GM12878 (cell line): ENCODE measurements at regions not wholly inside any gene's neighbourhood (a gene's known extent, or its start where the extent isn't known, plus 50 kb on each side); places are given as distances from the start of the nearest gene placed in this dataset.

Experiments
- ATAC-seq: fragments of 200-7000 bp; cut with Tn5 transposase; 3 replicates; pipeline ENCODE4 v1.9.1; 2020; ENCODE audit warnings: mild to moderate bottlenecking, moderate library complexity
- BruUV-seq: library from RNA; stranded (reverse); fragments of 400-500 nt; replicated peaks from 2 replicates; lab custom pipeline; 2021; lab: Mats Ljungman, UMichigan
- CTCF ChIA-PET: fragments of 300-600 bp; sonication (Branson Sonifier 250); formaldehyde crosslinking; extraction: SDS; loops from one replicate; lab custom pipeline; 2021; ENCODE audit warnings: inconsistent platforms; lab: Yijun Ruan, JAX
- POLR2A ChIA-PET: fragments of 350-600 bp; formaldehyde crosslinking; extraction: SDS; loops from one replicate; lab custom pipeline; 2021; ENCODE audit warnings: inconsistent platforms; lab: Charles Lee
- RAD21 ChIA-PET: fragments of 300-600 bp; sonication (Branson Sonifier 250); formaldehyde crosslinking; loops from one replicate; lab custom pipeline; 2023; ENCODE audit warnings: antibody characterized with exemption; ENCODE audit not compliant: unreplicated experiment; lab: Charles Lee
- SMC1A ChIA-PET: fragments of 300-600 bp; sonication (Branson Sonifier 250); formaldehyde crosslinking; loops from one replicate; lab custom pipeline; 2023; ENCODE audit not compliant: unreplicated experiment, uncharacterized antibody; lab: Charles Lee
- DNase-seq: peaks from one replicate; pipeline ENCODE4 v3.0.0-alpha.2; 2011; ENCODE audit warnings: low read depth, low spot score
- FAIRE-seq: peaks from 3 replicates; lab custom pipeline; 2011; peaks lifted over from hg19 to GRCh38; lab: Jason Lieb, UNC
- H2AFZ ChIP-seq: 2 replicates; pipeline ENCODE4 v1.6.0; 2011; ENCODE audit warnings: low read depth, low read length, control low read depth; ENCODE audit not compliant: control insufficient read depth
- H3K27ac ChIP-seq: 2 replicates; pipeline ENCODE4 v1.5.1; 2011; ENCODE audit warnings: control low read depth; ENCODE audit not compliant: control insufficient read depth, insufficient read depth
- H3K27me3 ChIP-seq, 2 experiments: replicated peaks in 1 of 2; 2 replicates each; pipeline versions ENCODE4 v1.6.0 to v1.6.1; 2011; ENCODE audit warnings: low read length in 1 of 2; ENCODE audit not compliant: control insufficient read depth in 2 of 2, insufficient read depth in 2 of 2
- H3K36me3 ChIP-seq, 2 experiments: 2 replicates each; pipeline ENCODE4 v1.5.1; 2011; ENCODE audit warnings: low read length in 1 of 2; ENCODE audit not compliant: control insufficient read depth in 2 of 2, insufficient read depth in 2 of 2
- H3K4me1 ChIP-seq: 2 replicates; pipeline ENCODE4 v1.6.1; 2011; ENCODE audit warnings: mild to moderate bottlenecking, low read length, moderate library complexity, mixed read lengths; ENCODE audit not compliant: control insufficient read depth, insufficient read depth
- H3K4me2 ChIP-seq: 2 replicates; pipeline ENCODE4 v1.6.0; 2011; ENCODE audit warnings: control low read depth; ENCODE audit not compliant: control insufficient read depth, insufficient read depth
- H3K4me3 ChIP-seq: fragments of 200-600 bp; sonication (generic); 2 replicates; pipeline ENCODE4 v1.5.1; 2016
- H3K79me2 ChIP-seq: 2 replicates; pipeline ENCODE4 v1.6.0; 2011; ENCODE audit warnings: low read length; ENCODE audit not compliant: control insufficient read depth, insufficient read depth
- H3K9ac ChIP-seq: 2 replicates; pipeline ENCODE4 v1.8.0; 2011; ENCODE audit warnings: low read length, control low read depth, mixed read lengths; ENCODE audit not compliant: control insufficient read depth, insufficient read depth
- H3K9me3 ChIP-seq: replicated peaks from 3 replicates; pipeline ENCODE4 v1.5.1; 2011; ENCODE audit warnings: mild to moderate bottlenecking, low read length; ENCODE audit not compliant: control insufficient read depth, insufficient read depth
- H4K20me1 ChIP-seq: 2 replicates; pipeline ENCODE4 v1.6.0; 2011; ENCODE audit not compliant: control insufficient read depth, insufficient read depth
- ATF7 ChIP-seq: fragments of 450-650 bp; IDR thresholded peaks from 2 replicates; pipeline ENCODE4 v1.6.1; 2016; ENCODE audit warnings: low read depth, mild to moderate bottlenecking
- ETV6 ChIP-seq, 2 experiments: fragments of 450-650 bp in 1 of 2; IDR thresholded peaks in 1 of 2; conservative IDR thresholded peaks in 1 of 2; 2 replicates each; pipeline ENCODE4 v1.6.1; 2014; ENCODE audit warnings: antibody characterized with exemption in 1 of 2, borderline replicate concordance in 1 of 2, low read depth in 1 of 2, mild to moderate bottlenecking in 1 of 2, moderate library complexity in 1 of 2
- IRF3 ChIP-seq: fragments of 450-650 bp; IDR thresholded peaks from 2 replicates; pipeline ENCODE4 v1.6.1; 2014; ENCODE audit warnings: mild to moderate bottlenecking
- MAX ChIP-seq: IDR thresholded peaks from 2 replicates; pipeline ENCODE4 v1.6.1; 2012; ENCODE audit warnings: low read depth, low read length, improper control_type of control experiment
- MEF2A ChIP-seq: IDR thresholded peaks from 2 replicates; pipeline ENCODE4 v1.6.1; 2011; ENCODE audit warnings: low read depth, mild to moderate bottlenecking, low read length, moderate library complexity; ENCODE audit not compliant: insufficient read depth
- PKNOX1 ChIP-seq: fragments of 450-650 bp; IDR thresholded peaks from 2 replicates; pipeline ENCODE4 v1.6.1; 2016; ENCODE audit warnings: mild to moderate bottlenecking
- POLR2A ChIP-seq: IDR thresholded peaks from 2 replicates; pipeline ENCODE4 v1.6.1; 2011; ENCODE audit warnings: low read depth, mild to moderate bottlenecking, low read length
- RELB ChIP-seq: fragments of 450-650 bp; IDR thresholded peaks from 2 replicates; pipeline ENCODE4 v1.6.1; 2017; ENCODE audit warnings: low read depth, mild to moderate bottlenecking, moderate library complexity
- SREBF2 ChIP-seq: IDR thresholded peaks from 2 replicates; pipeline ENCODE4 v1.6.1; 2012; ENCODE audit warnings: mild to moderate bottlenecking, low read length
- USF1 ChIP-seq: IDR thresholded peaks from 2 replicates; pipeline ENCODE4 v1.6.1; 2011; ENCODE audit warnings: borderline replicate concordance, low read depth, mild to moderate bottlenecking, moderate library complexity, mixed read lengths, low read length; ENCODE audit not compliant: insufficient read depth; ENCODE audit errors: extremely low read length
- ZBTB4 ChIP-seq: fragments of 450-650 bp; formaldehyde crosslinking; IDR thresholded peaks from 2 replicates; pipeline ENCODE4 v1.4.0; 2022; ENCODE audit warnings: mild to moderate bottlenecking, moderate library complexity
- in situ Hi-C: fragments of 300-500 bp; cut with MboI; formaldehyde crosslinking; loops from 9 replicates; pipeline ENCODE4 v1.14.3; 2018; ENCODE audit warnings: mixed read lengths
- intact Hi-C: fragments of 100-400 bp; cut with micrococcal nuclease; formaldehyde crosslinking; loops from one replicate; pipeline ENCODE4 v1.14.2; 2022; ENCODE audit not compliant: unreplicated experiment

GRCh38 chr2:226183033-226183432 is 616.6 kb downstream of the IRS1 start (continued):
- TF ChIP-seq SREBF2: no peak
- no peak for TF ChIP-seq ETV6 (conservative IDR thresholded peaks at IDR 0.05 in 1 of 2, IDR thresholded peaks at IDR 0.05 in 1 of 2; ENCODE audit: borderline replicate concordance in 1 of 2, low read depth in 1 of 2)

- Histone ChIP-seq H3K27ac (no peak overlapping the region), H3K27me3 (no peaks in the 10 kb centered on the region), H3K9me3 (no peaks in the 10 kb centered on the region), H3K4me3 (no peak overlapping the region), H3K4me2 (no peak overlapping the region), H3K79me2 (no peaks in the 10 kb centered on the region), H3K4me1 (no peaks in the 10 kb centered on the region), H4K20me1 (no peaks in the 10 kb centered on the region), H3K36me3 (no peaks in the 10 kb centered on the region), H3K9ac (no peak overlapping the region), H2AFZ (no peak overlapping the region)
- CTCF ChIA-PET: interaction anchor here (0.6 kb wide), 1 partner anchor 60 kb away, joined by 4 read pairs; no protein-coding TSS in a partner anchor
- in situ Hi-C loops: no loop called here
- BruUV-seq: no TSS peak
- no peak for ATAC-seq
- intact Hi-C loops: no loop called here
- no peak for FAIRE-seq
- TF ChIP-seq ZBTB4 (CRISPR knock-in tag) (no peak), USF1 (no peak), POLR2A (no peak), MAX (no peak), IRF3 (no peak), MEF2A (no peak), RELB (no peak), PKNOX1 (no peak), ATF7 (no peak)
- SMC1A ChIA-PET: no interaction called here
- POLR2A ChIA-PET: interaction anchor here (0.7 kb wide), 1 partner anchor 38 kb away, joined by 8 read pairs; no protein-coding TSS in a partner anchor
- DNase-seq: no peak
- RAD21 ChIA-PET: no interaction called here
These were observed 617.7 kb downstream of the IRS1 start for GRCh38 chr2:226181909-226182308.
